ENCODE measurements at regions not wholly inside any gene's neighbourhood (a gene's known extent, or its start where the extent isn't known, plus 50 kb on each side); places are given as distances from the start of the nearest gene placed in this dataset.

DNA sequence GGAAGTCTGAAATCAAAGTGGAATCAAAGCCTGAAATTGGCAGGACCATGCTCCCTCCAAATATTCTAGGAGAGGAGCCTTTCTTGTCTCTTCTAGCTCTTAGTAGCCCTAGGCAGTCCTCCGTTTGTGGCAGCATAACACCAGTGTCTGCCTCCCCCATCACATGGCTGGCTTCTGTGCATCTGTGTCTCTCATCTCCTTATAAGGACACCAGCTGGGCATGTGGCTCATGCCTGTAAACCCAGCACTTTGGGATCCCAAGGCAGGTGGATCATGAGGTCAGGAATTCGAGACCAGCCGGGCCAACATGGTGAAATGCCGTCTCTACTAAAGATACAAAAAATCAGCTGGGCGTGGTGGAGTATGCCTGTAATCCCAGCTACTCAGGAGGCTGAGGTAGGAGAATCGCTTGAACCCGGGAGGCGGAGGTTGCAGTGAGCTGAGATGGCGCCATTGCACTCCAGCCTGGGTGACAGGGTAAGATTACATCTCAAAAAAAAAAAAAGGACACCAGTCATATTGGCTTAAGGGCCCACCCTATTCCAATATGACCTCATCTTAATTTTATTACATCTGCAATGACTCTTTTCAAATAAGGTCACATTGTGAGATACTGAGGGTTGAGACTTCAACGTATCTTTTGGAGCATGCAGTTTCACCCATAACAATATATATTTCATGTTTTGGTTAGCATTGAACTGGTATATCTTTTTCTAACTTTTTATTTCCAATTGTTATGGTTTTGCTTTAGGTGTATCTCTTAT, 148.0 kb upstream of the TPM1 start:
- peak overlapping the region; percentile 96 for H3K9ac ChIP-seq (ENCODE audit: low read length)

DNA sequence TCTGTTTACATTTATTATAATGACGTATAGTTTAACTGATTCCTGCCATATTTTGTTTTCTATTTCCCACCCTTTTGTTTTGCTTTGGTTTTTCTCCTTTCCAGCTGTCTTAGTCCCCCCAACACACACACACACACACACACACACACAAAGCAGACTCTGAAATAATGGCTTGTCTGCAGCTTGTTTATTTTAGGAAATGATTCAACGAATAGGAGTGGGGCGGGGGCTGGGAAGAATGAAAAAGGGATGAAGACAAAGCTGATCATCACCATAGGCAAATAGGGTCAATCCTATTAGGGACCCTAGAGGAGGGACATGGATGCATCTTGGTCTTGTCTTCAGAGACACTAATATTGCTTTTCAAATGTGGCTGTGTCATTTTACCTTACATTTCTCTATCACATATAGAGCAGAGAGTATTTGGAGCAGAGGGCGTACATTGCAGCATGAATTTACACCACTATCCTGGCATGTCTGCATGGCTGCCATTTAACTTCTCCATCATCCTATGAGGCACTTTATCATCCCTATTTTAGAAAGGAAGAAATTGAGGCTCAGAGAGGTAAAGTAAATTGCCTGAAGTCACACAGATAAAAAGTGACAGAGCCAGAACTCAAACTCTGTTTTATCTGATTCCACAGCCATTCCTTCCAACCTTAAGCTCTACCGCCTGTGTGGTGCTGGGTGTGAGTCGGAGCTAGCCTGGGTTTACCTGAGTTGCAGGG, 147.2 kb upstream of the TPM1 start:
- Histone ChIP-seq H3K9ac (ENCODE audit: low read length) (peak overlapping the region; percentile 96), H3K27me3 (ENCODE audit: insufficient read depth, low read length) (no peaks in the 10 kb centered on the region), H3K4me2 (ENCODE audit: low read length) (peak overlapping the region; percentile 81), H3K27ac (ENCODE audit: low read depth, low read length) (peak overlapping the region; percentile 100), H3K4me3 (ENCODE audit: insufficient read depth, low read depth, low read length) (peak overlapping the region; percentile 13), H4K20me1 (ENCODE audit: insufficient read depth, low read length) (no peaks in the 10 kb centered on the region), H3K36me3 (ENCODE audit: insufficient read depth, low read length) (no peaks in the 10 kb centered on the region), H2AFZ (ENCODE audit: low read depth, low read length) (no peak overlapping the region), H3K4me1 (ENCODE audit: insufficient read depth, low read length) (peaks cover 40% of the 10 kb centered on the region), H3K9me3 (ENCODE audit: insufficient read depth, low read depth, low read length) (no peaks in the 10 kb centered on the region), H3K79me2 (ENCODE audit: insufficient read depth, low read length) (no peaks in the 10 kb centered on the region)
- peak overlapping the region; percentile 27 for H3K4me3 Mint-ChIP-seq (ENCODE audit: unreplicated experiment)
- TF ChIP-seq, protein P1, sequence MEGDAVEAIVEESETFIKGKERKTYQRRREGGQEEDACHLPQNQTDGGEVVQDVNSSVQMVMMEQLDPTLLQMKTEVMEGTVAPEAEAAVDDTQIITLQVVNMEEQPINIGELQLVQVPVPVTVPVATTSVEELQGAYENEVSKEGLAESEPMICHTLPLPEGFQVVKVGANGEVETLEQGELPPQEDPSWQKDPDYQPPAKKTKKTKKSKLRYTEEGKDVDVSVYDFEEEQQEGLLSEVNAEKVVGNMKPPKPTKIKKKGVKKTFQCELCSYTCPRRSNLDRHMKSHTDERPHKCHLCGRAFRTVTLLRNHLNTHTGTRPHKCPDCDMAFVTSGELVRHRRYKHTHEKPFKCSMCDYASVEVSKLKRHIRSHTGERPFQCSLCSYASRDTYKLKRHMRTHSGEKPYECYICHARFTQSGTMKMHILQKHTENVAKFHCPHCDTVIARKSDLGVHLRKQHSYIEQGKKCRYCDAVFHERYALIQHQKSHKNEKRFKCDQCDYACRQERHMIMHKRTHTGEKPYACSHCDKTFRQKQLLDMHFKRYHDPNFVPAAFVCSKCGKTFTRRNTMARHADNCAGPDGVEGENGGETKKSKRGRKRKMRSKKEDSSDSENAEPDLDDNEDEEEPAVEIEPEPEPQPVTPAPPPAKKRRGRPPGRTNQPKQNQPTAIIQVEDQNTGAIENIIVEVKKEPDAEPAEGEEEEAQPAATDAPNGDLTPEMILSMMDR (IDR thresholded peaks at IDR 0.05; ENCODE audit: insufficient read depth, low read depth, low read length) = no peak
- TF ChIP-seq EZH2 (IDR thresholded peaks at IDR 0.05; ENCODE audit: insufficient read depth, low read length) = no peak
- H3K4me1 Mint-ChIP-seq (ENCODE audit: low read depth, unreplicated experiment) = peaks cover 64% of the 10 kb centered on the region
- DNase-seq (ENCODE audit: low read depth) (peak; percentile 96), FAIRE-seq (peak; percentile 43)
- H3K36me3 Mint-ChIP-seq (ENCODE audit: low read depth, unreplicated experiment) = peaks cover 3% of the 10 kb centered on the region
- no peaks in the 10 kb centered on the region for H3K27me3 Mint-ChIP-seq (ENCODE audit: low read depth, unreplicated experiment)
- peaks cover 1% of the 10 kb centered on the region for H3K9me3 Mint-ChIP-seq (ENCODE audit: unreplicated experiment)
- peak overlapping the region; percentile 100 for H3K27ac Mint-ChIP-seq (ENCODE audit: unreplicated experiment)

More for the DNA sequence above, 148.0 kb upstream of the TPM1 start:
- H3K27me3 ChIP-seq (ENCODE audit: insufficient read depth, low read length) = no peaks in the 10 kb centered on the region
- no peak for FAIRE-seq
- H3K9me3 Mint-ChIP-seq (ENCODE audit: unreplicated experiment) = peaks cover 1% of the 10 kb centered on the region
- H3K27me3 Mint-ChIP-seq (ENCODE audit: low read depth, unreplicated experiment) = no peaks in the 10 kb centered on the region
- peaks cover 46% of the 10 kb centered on the region for H3K4me1 ChIP-seq (ENCODE audit: insufficient read depth, low read length)
- DNase-seq (ENCODE audit: low read depth) = no peak
- TF ChIP-seq EZH2 (IDR thresholded peaks at IDR 0.05; ENCODE audit: insufficient read depth, low read length) = no peak
- TF ChIP-seq, protein P1 (IDR thresholded peaks at IDR 0.05; ENCODE audit: insufficient read depth, low read depth, low read length) = no peak
- H3K9me3 ChIP-seq (ENCODE audit: insufficient read depth, low read depth, low read length) = no peaks in the 10 kb centered on the region
- H3K4me1 Mint-ChIP-seq (ENCODE audit: low read depth, unreplicated experiment) = peaks cover 66% of the 10 kb centered on the region
- H3K79me2 ChIP-seq (ENCODE audit: insufficient read depth, low read length) = no peaks in the 10 kb centered on the region
- peak overlapping the region; percentile 100 for H3K27ac Mint-ChIP-seq (ENCODE audit: unreplicated experiment)
- peaks cover 3% of the 10 kb centered on the region for H3K36me3 Mint-ChIP-seq (ENCODE audit: low read depth, unreplicated experiment)
- peak overlapping the region; percentile 17 for H3K4me3 Mint-ChIP-seq (ENCODE audit: unreplicated experiment)
- peak overlapping the region; percentile 100 for H3K27ac ChIP-seq (ENCODE audit: low read depth, low read length)
- H3K36me3 ChIP-seq (ENCODE audit: insufficient read depth, low read length) = no peaks in the 10 kb centered on the region
- no peaks in the 10 kb centered on the region for H4K20me1 ChIP-seq (ENCODE audit: insufficient read depth, low read length)
- H3K4me2 ChIP-seq (ENCODE audit: low read length) = peak overlapping the region; percentile 81
- no peak overlapping the region for H2AFZ ChIP-seq (ENCODE audit: low read depth, low read length)
- H3K4me3 ChIP-seq (ENCODE audit: insufficient read depth, low read depth, low read length) = no peak overlapping the region
